ENCODE measurements at regions not wholly inside any gene's neighbourhood (a gene's known extent, or its start where the extent isn't known, plus 50 kb on each side); places are given as distances from the start of the nearest gene placed in this dataset.

GRCh38 chr7:26532471-26532870 is 240.8 kb downstream of the SNX10 start:
- Histone ChIP-seq H3K79me2 (replicated peaks; ENCODE audit: insufficient read depth, low read length) (no peaks in the 10 kb centered on the region), H3K36me3 (ENCODE audit: insufficient read depth, low read length) (no peaks in the 10 kb centered on the region)

DNA sequence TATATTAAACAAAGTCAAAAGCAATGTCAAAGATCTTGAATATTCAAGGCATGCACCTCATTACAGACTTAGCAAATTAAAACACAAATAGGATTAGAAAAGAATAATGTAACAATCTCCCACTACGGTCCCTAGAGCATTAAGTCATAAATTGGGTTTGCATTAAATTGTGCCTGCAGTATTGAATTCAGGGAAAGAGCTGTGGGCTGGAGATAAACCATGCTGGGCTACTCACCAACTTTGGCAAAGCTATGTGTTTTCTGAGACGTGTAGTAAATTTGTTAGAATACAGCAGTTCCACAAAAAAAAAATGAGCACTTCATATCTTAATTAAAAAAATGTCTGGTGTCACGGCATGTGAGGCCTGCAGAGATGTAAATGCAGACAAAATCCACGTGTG is 241.6 kb downstream of the SNX10 start:
- Histone ChIP-seq H4K20me1 (ENCODE audit: insufficient read depth) (no peaks in the 10 kb centered on the region), H3K27me3 (ENCODE audit: insufficient read depth, low read depth, low read length) (no peaks in the 10 kb centered on the region), H3K9me3 (ENCODE audit: low read length) (no peaks in the 10 kb centered on the region), H3K36me3 (ENCODE audit: insufficient read depth, low read length) (no peaks in the 10 kb centered on the region), H3K4me3 (ENCODE audit: low read length) (no peak overlapping the region), H3F3A (ENCODE audit: insufficient read depth, low read length, poor library complexity, severe bottlenecking) (no peaks in the 10 kb centered on the region), H3K9me2 (ENCODE audit: insufficient read depth, low read length) (no peaks in the 10 kb centered on the region), H3K9ac (ENCODE audit: low read length) (no peak overlapping the region), H3K27ac (ENCODE audit: low read length) (no peak overlapping the region), H3K79me2 (replicated peaks; ENCODE audit: insufficient read depth, low read length) (no peaks in the 10 kb centered on the region), H2AFZ (ENCODE audit: low read depth, low read length) (no peak overlapping the region), H3K4me2 (ENCODE audit: low read length) (no peak overlapping the region)
- TF ChIP-seq MXI1 (conservative IDR thresholded peaks at IDR 0.05; ENCODE audit: poor library complexity, severe bottlenecking) (no peak), EZH2 (IDR thresholded peaks at IDR 0.05; ENCODE audit: borderline replicate concordance, insufficient read depth, low read length, poor library complexity, severe bottlenecking) (no peak), EP300 (conservative IDR thresholded peaks at IDR 0.05; ENCODE audit: poor library complexity, severe bottlenecking) (no peak), TAF1 (IDR thresholded peaks at IDR 0.05; ENCODE audit: low read depth) (no peak), SMC3 (conservative IDR thresholded peaks at IDR 0.05; ENCODE audit: poor library complexity) (no peak), POLR2AphosphoS5 (IDR thresholded peaks at IDR 0.05) (no peak), RAD21 (conservative IDR thresholded peaks at IDR 0.05) (no peak)
- TF ChIP-seq, protein P1, sequence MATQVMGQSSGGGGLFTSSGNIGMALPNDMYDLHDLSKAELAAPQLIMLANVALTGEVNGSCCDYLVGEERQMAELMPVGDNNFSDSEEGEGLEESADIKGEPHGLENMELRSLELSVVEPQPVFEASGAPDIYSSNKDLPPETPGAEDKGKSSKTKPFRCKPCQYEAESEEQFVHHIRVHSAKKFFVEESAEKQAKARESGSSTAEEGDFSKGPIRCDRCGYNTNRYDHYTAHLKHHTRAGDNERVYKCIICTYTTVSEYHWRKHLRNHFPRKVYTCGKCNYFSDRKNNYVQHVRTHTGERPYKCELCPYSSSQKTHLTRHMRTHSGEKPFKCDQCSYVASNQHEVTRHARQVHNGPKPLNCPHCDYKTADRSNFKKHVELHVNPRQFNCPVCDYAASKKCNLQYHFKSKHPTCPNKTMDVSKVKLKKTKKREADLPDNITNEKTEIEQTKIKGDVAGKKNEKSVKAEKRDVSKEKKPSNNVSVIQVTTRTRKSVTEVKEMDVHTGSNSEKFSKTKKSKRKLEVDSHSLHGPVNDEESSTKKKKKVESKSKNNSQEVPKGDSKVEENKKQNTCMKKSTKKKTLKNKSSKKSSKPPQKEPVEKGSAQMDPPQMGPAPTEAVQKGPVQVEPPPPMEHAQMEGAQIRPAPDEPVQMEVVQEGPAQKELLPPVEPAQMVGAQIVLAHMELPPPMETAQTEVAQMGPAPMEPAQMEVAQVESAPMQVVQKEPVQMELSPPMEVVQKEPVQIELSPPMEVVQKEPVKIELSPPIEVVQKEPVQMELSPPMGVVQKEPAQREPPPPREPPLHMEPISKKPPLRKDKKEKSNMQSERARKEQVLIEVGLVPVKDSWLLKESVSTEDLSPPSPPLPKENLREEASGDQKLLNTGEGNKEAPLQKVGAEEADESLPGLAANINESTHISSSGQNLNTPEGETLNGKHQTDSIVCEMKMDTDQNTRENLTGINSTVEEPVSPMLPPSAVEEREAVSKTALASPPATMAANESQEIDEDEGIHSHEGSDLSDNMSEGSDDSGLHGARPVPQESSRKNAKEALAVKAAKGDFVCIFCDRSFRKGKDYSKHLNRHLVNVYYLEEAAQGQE (IDR thresholded peaks at IDR 0.05; ENCODE audit: borderline replicate concordance) = no peak
- TF ChIP-seq, protein P2, sequence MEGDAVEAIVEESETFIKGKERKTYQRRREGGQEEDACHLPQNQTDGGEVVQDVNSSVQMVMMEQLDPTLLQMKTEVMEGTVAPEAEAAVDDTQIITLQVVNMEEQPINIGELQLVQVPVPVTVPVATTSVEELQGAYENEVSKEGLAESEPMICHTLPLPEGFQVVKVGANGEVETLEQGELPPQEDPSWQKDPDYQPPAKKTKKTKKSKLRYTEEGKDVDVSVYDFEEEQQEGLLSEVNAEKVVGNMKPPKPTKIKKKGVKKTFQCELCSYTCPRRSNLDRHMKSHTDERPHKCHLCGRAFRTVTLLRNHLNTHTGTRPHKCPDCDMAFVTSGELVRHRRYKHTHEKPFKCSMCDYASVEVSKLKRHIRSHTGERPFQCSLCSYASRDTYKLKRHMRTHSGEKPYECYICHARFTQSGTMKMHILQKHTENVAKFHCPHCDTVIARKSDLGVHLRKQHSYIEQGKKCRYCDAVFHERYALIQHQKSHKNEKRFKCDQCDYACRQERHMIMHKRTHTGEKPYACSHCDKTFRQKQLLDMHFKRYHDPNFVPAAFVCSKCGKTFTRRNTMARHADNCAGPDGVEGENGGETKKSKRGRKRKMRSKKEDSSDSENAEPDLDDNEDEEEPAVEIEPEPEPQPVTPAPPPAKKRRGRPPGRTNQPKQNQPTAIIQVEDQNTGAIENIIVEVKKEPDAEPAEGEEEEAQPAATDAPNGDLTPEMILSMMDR (IDR thresholded peaks at IDR 0.05; ENCODE audit: poor library complexity, severe bottlenecking) = no peak

More at GRCh38 chr7:26532471-26532870, 240.8 kb downstream of the SNX10 start:
- no peaks in the 10 kb centered on the region for H3K9me3 ChIP-seq (ENCODE audit: low read length)
- TF ChIP-seq, protein P1 (IDR thresholded peaks at IDR 0.05; ENCODE audit: borderline replicate concordance) = no peak
- TF ChIP-seq POLR2AphosphoS5 (IDR thresholded peaks at IDR 0.05) (no peak), TAF1 (IDR thresholded peaks at IDR 0.05; ENCODE audit: low read depth) (no peak), EP300 (conservative IDR thresholded peaks at IDR 0.05; ENCODE audit: poor library complexity, severe bottlenecking) (no peak), EZH2 (IDR thresholded peaks at IDR 0.05; ENCODE audit: borderline replicate concordance, insufficient read depth, low read length, poor library complexity, severe bottlenecking) (no peak), MXI1 (conservative IDR thresholded peaks at IDR 0.05; ENCODE audit: poor library complexity, severe bottlenecking) (no peak), SMC3 (conservative IDR thresholded peaks at IDR 0.05; ENCODE audit: poor library complexity) (no peak)
- TF ChIP-seq, protein P2 (IDR thresholded peaks at IDR 0.05; ENCODE audit: poor library complexity, severe bottlenecking) = no peak
- no peaks in the 10 kb centered on the region for H3K27me3 ChIP-seq (ENCODE audit: insufficient read depth, low read depth, low read length)
- H3K4me3 ChIP-seq (ENCODE audit: low read length) = no peak overlapping the region
- no peaks in the 10 kb centered on the region for H3K9me2 ChIP-seq (ENCODE audit: insufficient read depth, low read length)
- no peak overlapping the region for H3K4me2 ChIP-seq (ENCODE audit: low read length)
- no peaks in the 10 kb centered on the region for H3F3A ChIP-seq (ENCODE audit: insufficient read depth, low read length, poor library complexity, severe bottlenecking)
- no peak overlapping the region for H2AFZ ChIP-seq (ENCODE audit: low read depth, low read length)
- H3K9ac ChIP-seq (ENCODE audit: low read length) = no peak overlapping the region
- no peaks in the 10 kb centered on the region for H4K20me1 ChIP-seq (ENCODE audit: insufficient read depth)
- H3K27ac ChIP-seq (ENCODE audit: low read length) = no peak overlapping the region

All from neural cell (in vitro differentiated cells).